CD4-positive, alpha-beta T cell treated with Interleukin-1 beta for 1 hour (primary cell): ENCODE measurements at regions not wholly inside any gene's neighbourhood (a gene's known extent, or its start where the extent isn't known, plus 50 kb on each side); places are given as distances from the start of the nearest gene placed in this dataset.
"Not testable (repeated sequence)": the region's sequence is repeated elsewhere in the genome, so short reads cannot be mapped to it uniquely, and the experiment has no call there.

ENCODE experiments used
- DNase-seq, 2 donors: peaks; one replicate each; pipeline ENCODE4 v3.0.0-alpha.2; 2020 to 2022

- no peak for DNase-seq
Observed at GRCh38 chr13:59266478-59267063, 897.2 kb downstream of the DIAPH3 start.

GRCh38 chr13:59269476-59269875, 894.3 kb downstream of the DIAPH3 start:
- no peak for DNase-seq

- DNase-seq: no peak
Observed at GRCh38 chr13:59270327-59270726, 893.4 kb downstream of the DIAPH3 start.

GRCh38 chr13:59274958-59275727, 888.6 kb downstream of the DIAPH3 start:
- DNase-seq: no peak

- no peak for DNase-seq
Observed at GRCh38 chr13:59276436-59276835, 887.3 kb downstream of the DIAPH3 start.

- DNase-seq: no peak
Observed at GRCh38 chr13:59277106-59277505, 886.6 kb downstream of the DIAPH3 start.

- no peak for DNase-seq
Observed at GRCh38 chr13:59279028-59279427, 884.7 kb downstream of the DIAPH3 start.

GRCh38 chr13:59279576-59279975, 884.2 kb downstream of the DIAPH3 start:
- DNase-seq: no peak

GRCh38 chr13:59280297-59280696, 883.4 kb downstream of the DIAPH3 start:
- DNase-seq: no peak

GRCh38 chr13:59281453-59281852, 882.3 kb downstream of the DIAPH3 start:
- DNase-seq: no peak

GRCh38 chr13:59292240-59292639, 871.5 kb downstream of the DIAPH3 start:
- not testable (repeated sequence) for DNase-seq

GRCh38 chr13:59299584-59299983, 864.1 kb downstream of the DIAPH3 start:
- no peak for DNase-seq

- DNase-seq: no peak
Observed at GRCh38 chr13:59300355-59301173, 863.2 kb downstream of the DIAPH3 start.

- DNase-seq: no peak
Observed at GRCh38 chr13:59301174-59301567, 862.6 kb downstream of the DIAPH3 start.

- DNase-seq: no peak
Observed at GRCh38 chr13:59303433-59303832, 860.3 kb downstream of the DIAPH3 start.

GRCh38 chr13:59304596-59304995, 859.1 kb downstream of the DIAPH3 start:
- DNase-seq: no peak

- no peak for DNase-seq
Observed at GRCh38 chr13:59305896-59306295, 857.8 kb downstream of the DIAPH3 start.

GRCh38 chr13:59312776-59313175, 851.0 kb downstream of the DIAPH3 start:
- DNase-seq: no peak

- DNase-seq: peak; percentile 8 to 39
Observed at GRCh38 chr13:59318320-59318930, 845.3 kb downstream of the DIAPH3 start.

GRCh38 chr13:59319276-59319675, 844.5 kb downstream of the DIAPH3 start:
- DNase-seq: no peak

- no peak for DNase-seq
Observed at GRCh38 chr13:59320021-59320420, 843.7 kb downstream of the DIAPH3 start.

GRCh38 chr13:59324401-59324800, 839.3 kb downstream of the DIAPH3 start:
- DNase-seq: not testable (repeated sequence)

GRCh38 chr13:59326717-59327116, 837.0 kb downstream of the DIAPH3 start:
- DNase-seq: no peak
